AG04449 (cell line): ENCODE measurements at regions not wholly inside any gene's neighbourhood (a gene's known extent, or its start where the extent isn't known, plus 50 kb on each side); places are given as distances from the start of the nearest gene placed in this dataset.
A peak's percentile ranks its signal among the peaks of the same experiment; 100 is the strongest.

ENCODE experiments used
- CTCF ChIA-PET: fragments of 350-600 bp; formaldehyde crosslinking; extraction: SDS; loops from one replicate; lab custom pipeline; 2021; ENCODE audit warnings: antibody characterized with exemption; lab: Yijun Ruan, JAX
- POLR2A ChIA-PET: fragments of 400-600, 350-600 bp; formaldehyde crosslinking; extraction: SDS; loops from one replicate; lab custom pipeline; 2020; ENCODE audit warnings: antibody characterized with exemption, inconsistent platforms; lab: Yijun Ruan, JAX
- DNase-seq: peaks from one replicate; pipeline ENCODE4 v3.0.0-alpha.2; 2010; ENCODE audit warnings: low read depth, low spot score
- H3K4me3 ChIP-seq: 2 replicates; pipeline ENCODE4 v1.5.1; 2011; ENCODE audit warnings: low read depth, mild to moderate bottlenecking, control low read depth, low read length
- TF ChIP-seq, protein P1 (sequence below): IDR thresholded peaks from one replicate; pipeline ENCODE4 v1.5.1; 2011; ENCODE audit warnings: mild to moderate bottlenecking, moderate library complexity, low read length, control low read depth, inconsistent platforms; ENCODE audit not compliant: insufficient read depth; ENCODE audit errors: missing control alignments

DNA sequence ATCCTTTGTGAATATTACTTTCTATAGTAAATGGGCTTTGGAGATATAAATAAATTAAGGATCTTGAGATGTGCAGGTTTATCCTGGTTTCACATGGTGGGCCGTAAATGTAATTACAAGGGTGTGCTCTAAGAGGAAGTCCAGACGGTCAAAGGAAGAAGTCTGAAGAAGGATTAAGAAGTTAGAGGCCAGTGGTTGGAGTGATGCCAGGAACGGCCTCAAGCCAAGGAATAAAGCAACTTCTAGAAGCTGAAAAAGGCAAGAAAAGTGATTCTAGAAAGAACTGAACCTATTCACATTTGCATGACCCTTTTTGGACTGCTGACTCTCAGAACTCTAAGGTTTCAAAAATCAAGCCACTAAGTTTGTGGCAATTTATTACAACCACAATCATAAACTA, 981.3 kb upstream of the ALCAM start:
- CTCF ChIA-PET = no interaction called here

DNA sequence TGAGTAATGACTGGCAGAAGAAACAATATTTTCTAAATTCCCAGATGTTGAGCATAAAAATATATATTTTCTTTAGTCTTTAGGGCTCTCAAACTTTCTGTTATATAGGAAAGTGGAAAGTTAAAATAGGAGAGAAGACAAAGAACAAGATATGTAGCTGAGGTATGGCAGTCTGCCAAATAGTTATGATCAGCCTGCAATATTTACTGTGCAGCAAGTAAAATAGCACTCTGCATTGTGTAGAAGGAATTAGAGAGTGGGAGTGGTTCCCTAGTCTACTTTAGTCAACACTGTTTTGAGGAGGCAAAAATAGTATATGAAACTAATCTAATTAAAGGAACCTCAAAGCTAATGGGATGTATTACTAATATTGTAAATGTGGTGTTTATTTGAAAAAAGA, 978.1 kb upstream of the ALCAM start:
- no peak overlapping the region for H3K4me3 ChIP-seq
- POLR2A ChIA-PET = no interaction called here
- CTCF ChIA-PET = interaction anchor here (0.9 kb wide), 1 partner anchor 73 kb away, joined by 3 read pairs; no protein-coding TSS in a partner anchor
- TF ChIP-seq, protein P1, sequence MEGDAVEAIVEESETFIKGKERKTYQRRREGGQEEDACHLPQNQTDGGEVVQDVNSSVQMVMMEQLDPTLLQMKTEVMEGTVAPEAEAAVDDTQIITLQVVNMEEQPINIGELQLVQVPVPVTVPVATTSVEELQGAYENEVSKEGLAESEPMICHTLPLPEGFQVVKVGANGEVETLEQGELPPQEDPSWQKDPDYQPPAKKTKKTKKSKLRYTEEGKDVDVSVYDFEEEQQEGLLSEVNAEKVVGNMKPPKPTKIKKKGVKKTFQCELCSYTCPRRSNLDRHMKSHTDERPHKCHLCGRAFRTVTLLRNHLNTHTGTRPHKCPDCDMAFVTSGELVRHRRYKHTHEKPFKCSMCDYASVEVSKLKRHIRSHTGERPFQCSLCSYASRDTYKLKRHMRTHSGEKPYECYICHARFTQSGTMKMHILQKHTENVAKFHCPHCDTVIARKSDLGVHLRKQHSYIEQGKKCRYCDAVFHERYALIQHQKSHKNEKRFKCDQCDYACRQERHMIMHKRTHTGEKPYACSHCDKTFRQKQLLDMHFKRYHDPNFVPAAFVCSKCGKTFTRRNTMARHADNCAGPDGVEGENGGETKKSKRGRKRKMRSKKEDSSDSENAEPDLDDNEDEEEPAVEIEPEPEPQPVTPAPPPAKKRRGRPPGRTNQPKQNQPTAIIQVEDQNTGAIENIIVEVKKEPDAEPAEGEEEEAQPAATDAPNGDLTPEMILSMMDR = no peak
- no peak for DNase-seq

More for the DNA sequence above, 981.3 kb upstream of the ALCAM start:
- TF ChIP-seq, protein P1 = no peak
- POLR2A ChIA-PET = no interaction called here
- DNase-seq = no peak
- H3K4me3 ChIP-seq = no peak overlapping the region

DNA sequence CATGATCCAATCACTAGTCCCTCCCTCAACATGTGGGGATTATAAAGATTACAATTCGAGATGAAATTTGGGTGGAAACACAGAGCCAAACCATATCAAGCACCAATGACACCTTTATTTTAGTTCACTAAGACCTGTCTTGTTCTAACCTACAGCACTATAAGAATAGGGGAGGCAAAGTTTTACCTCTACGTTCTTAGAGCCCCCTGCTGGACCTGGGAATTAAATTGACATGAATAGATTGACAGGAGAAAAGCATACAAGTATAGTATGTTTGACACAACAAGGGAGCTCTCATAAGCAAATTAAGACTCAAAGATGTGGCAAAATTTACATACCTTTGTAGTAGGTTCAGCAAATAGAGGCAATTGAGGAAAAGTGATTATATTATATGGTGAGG, 974.4 kb upstream of the ALCAM start:
- DNase-seq = no peak
- CTCF ChIA-PET = no interaction called here
- POLR2A ChIA-PET = no interaction called here
- TF ChIP-seq, protein P1 = no peak
- H3K4me3 ChIP-seq = no peak overlapping the region

- TF ChIP-seq, protein P1 = no peak
- peak; percentile 17 for DNase-seq
- CTCF ChIA-PET = interaction anchor here (1.1 kb wide), 1 partner anchor 123 kb away, joined by 3 read pairs; no protein-coding TSS in a partner anchor
- no peak overlapping the region for H3K4me3 ChIP-seq
- POLR2A ChIA-PET = no interaction called here
These were observed 969.6 kb upstream of the ALCAM start for GRCh38 chr3:104396974-104397669.

- CTCF ChIA-PET = no interaction called here
- H3K4me3 ChIP-seq = no peak overlapping the region
- POLR2A ChIA-PET = no interaction called here
- TF ChIP-seq, protein P1 = no peak
- DNase-seq = no peak
These were observed 969.0 kb upstream of the ALCAM start for GRCh38 chr3:104397713-104398112.

DNA sequence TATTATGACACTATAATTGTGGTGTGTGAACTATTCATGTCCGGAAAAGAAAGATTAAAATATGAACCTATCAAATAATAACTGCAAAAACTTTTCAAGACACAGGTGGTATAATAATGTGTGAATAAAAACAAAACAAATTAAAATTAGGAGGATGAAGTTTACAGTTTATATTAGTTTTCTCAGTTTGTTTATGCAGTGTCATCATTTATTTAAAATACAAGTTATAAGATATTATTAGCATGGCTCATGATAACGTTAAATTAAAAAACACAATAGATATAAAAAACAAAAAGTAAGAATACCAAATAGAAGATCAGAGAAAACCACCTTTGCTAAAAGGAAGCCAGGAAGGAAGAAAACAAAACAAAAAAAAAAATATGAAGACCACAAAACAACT, 963.8 kb upstream of the ALCAM start:
- DNase-seq = no peak
- no peak overlapping the region for H3K4me3 ChIP-seq
- TF ChIP-seq, protein P1 = no peak
- CTCF ChIA-PET = no interaction called here
- POLR2A ChIA-PET = no interaction called here
